ENCODE measurements at regions not wholly inside any gene's neighbourhood (a gene's known extent, or its start where the extent isn't known, plus 50 kb on each side); places are given as distances from the start of the nearest gene placed in this dataset.
"Not testable (repeated sequence)": the region's sequence is repeated elsewhere in the genome, so short reads cannot be mapped to it uniquely, and the experiment has no call there.

GRCh38 chr3:84260596-84260995, 698.2 kb upstream of the CADM2 start:
- no peak for DNase-seq (ENCODE audit: low spot score)

DNA sequence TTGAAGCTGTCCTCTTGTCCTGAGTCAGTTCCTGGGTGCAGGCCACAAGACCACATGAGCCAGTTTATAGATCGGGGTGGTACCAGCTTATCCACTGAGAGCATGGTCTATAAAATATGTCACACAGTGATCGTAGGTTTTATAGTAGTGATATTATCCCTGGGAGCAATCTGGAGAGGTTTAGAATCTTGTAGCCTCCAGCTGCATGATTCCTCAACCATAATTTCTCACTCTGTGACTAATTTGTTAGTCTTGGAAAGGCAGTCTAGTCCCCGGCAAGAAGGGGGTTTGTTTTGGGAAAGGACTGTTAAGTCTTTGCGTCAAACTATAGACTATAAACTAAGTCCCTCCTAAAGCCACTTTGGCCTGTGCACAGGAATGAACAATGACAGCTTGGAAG, 693.0 kb upstream of the CADM2 start:
- no peak for DNase-seq (ENCODE audit: low spot score)

DNA sequence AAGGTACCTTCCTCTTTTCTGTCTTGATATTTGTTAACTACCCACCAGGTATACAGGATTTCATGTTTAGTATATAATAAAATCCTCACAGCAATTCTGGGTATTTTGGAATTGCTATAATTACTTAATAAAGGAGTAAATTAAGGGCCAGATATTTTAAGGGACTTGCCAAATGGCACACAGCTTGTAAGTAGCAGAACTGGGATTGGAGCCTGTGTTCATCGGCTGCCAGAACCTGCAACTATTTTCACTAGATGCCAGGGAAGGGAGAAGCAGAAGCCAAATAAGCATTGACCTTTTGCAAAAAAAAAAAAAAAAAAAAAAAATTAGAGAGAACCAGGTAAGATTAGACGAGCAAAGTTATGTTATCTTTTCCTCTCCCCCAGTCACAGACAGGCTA, 683.3 kb upstream of the CADM2 start:
- no peak for DNase-seq (ENCODE audit: low spot score)

DNA sequence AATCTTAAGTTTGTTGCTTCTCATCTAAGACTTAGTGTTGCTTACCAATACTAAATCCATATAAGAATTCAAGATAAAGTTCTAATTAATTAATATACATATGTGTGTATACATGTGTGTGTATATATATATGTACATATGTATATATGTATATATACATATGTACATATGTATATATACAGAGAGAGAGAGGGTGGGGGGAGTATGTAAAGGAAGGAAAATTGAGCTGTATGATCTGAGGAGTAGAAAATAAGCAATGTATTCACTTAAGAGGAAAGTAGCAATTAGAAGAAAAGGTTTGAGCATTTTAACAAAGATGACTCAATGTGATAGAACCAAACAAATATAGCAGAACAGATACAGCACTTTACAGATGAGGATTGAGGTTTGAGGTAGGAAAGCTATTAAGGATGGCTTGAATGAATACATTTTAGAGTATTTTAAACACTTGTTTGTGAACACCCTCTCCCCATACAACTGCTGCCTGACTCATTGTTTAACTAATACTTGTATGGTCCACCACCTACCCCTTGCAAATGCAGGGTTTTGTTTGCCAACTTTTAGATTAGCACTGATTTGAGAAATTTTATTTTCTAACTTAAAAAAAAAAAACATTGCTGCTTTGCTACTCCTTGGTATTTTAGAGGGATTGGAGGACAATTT, 681.1 kb upstream of the CADM2 start:
- no peak for DNase-seq (ENCODE audit: low spot score)

- no peak for DNase-seq (ENCODE audit: low spot score)
Observed at GRCh38 chr3:84292128-84292527, 666.7 kb upstream of the CADM2 start.

DNA sequence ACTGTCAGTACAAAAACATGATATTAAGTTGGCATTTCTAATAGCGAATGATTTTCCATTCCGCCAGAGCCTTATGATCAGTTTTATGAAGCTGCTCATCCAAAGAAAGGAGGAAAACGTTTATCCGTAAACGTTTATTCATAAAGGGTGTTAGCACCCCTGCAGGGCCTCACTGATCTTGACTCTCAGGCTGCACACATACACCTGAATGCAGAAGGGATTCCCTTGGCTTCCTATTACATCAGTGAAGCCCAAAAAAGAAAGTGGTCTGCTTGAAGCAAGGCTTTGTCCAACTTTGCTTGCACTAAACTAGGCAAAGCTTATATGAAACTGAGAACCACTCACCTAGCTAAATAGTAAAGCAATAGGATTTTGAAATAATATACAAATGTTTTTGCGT, 659.5 kb upstream of the CADM2 start:
- no peak for DNase-seq (ENCODE audit: low spot score)

GRCh38 chr3:84304214-84304613, 654.6 kb upstream of the CADM2 start:
- no peak for DNase-seq (ENCODE audit: low spot score)

DNA sequence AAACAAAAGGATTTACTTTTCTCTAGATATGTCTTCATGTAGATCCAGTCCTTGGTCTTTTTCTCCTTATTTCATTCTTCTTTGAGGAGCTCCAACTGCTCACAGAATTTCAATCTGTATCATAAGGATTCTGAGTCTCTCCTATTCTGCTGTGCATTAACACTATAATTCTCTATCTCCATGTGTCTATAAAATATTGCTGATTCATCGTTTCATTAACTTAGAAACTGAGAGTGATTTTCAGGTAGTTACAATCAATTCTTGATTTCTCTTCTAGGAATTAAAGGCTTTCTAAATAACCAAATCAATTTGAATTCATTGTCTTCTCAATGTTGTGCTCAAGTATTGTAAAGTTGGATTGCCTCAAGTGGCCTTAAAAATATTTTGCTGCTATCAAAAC, 651.5 kb upstream of the CADM2 start:
- no peak for DNase-seq (ENCODE audit: low spot score)

GRCh38 chr3:84308379-84308778, 650.4 kb upstream of the CADM2 start:
- DNase-seq (ENCODE audit: low spot score) = no peak

DNA sequence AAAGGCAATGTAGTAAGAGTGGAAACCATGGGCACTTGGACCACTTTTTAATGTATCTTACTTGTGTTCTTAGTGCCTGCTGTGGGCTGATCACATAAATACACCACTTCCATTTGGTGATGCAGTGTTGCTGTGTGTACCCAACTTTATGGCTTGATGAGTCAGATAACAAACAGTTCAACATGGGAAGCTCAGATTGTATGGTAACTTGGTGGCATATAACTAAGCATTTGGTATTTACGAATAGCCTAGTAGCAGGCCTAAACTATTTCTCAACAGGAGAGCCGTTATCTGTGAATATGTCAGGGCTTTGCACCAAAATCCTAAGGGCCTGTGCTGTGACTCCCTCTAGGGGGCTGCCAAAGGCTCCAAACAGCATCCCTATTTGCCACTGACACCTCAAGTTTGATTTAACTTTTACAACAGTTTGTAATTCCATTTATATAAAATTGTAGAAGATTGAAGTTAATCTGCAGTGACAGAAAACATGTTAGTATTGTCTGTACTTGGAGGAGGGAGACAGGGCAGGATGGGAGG, 640.4 kb upstream of the CADM2 start:
- DNase-seq (ENCODE audit: low spot score) = no peak

DNA sequence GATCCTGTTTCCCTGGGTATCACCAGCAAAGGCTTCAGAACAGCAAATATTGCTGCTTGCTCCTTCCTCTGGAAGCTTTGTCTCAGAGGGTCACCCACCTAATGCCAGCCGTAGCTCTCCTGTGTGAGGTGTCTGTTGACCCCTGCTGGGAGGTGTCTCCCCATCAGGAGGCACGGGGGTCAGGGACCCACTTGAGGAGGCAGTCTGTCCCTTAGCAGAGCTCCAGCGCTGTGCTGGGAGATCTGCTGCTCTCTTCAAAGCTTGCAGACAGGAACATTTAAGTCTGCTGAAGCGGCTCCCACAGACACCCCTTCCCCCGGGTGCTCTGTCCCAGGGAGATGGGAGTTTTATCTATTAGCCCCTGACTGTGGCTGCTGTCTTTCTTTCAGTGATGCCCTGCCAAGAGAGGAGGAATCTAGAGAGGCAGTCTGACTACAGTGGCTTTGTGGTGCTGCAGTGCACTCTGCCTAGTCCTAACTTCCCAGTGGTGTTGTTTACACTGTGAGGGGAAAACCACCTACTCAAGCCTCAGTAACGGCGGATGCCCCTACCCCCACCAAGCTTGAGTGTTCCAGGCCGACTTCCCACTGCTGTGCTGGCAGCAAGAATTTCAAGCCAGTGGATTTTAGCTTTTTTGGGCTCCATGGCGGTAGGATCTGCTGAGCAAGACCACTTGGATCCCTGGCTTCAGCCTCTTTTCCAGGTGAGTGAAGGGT, 593.1 kb upstream of the CADM2 start:
- not testable (repeated sequence) for DNase-seq (ENCODE audit: low spot score)
